K562 (cell line): ENCODE measurements at regions not wholly inside any gene's neighbourhood (a gene's known extent, or its start where the extent isn't known, plus 50 kb on each side); places are given as distances from the start of the nearest gene placed in this dataset.

ENCODE experiments used
- ATAC-seq: fragments of 200-7000 bp; cut with Tn5 transposase; 3 replicates; pipeline ENCODE4 v1.9.1; 2020; ENCODE audit warnings: moderate library complexity
- BruUV-seq: library from RNA; stranded (reverse); fragments of 400-500 nt; replicated peaks from 2 replicates; lab custom pipeline; 2021; lab: Mats Ljungman, UMichigan
- CTCF ChIA-PET: fragments of 300-600 bp; formaldehyde crosslinking; extraction: SDS; loops from one replicate; lab custom pipeline; 2021; ENCODE audit warnings: low intra/inter-chr PET ratio; lab: Yijun Ruan, JAX
- POLR2A ChIA-PET: fragments of 300-600, 350-650 bp; sonication (Branson Sonifier 250); formaldehyde crosslinking; extraction: SDS; loops from one replicate; lab custom pipeline; 2021; ENCODE audit warnings: antibody characterized with exemption, inconsistent platforms; lab: Yijun Ruan, JAX
- DNase-seq, 4 experiments: peaks; one replicate each; pipeline versions ENCODE4 v3.0.0 to v3.0.0-alpha.2; 2011 to 2018; ENCODE audit warnings: low spot score in 3 of 4, mixed read lengths in 3 of 4; ENCODE audit errors: extremely low read depth in 1 of 4
- FAIRE-seq: peaks from 2 replicates; lab custom pipeline; 2011; peaks lifted over from hg19 to GRCh38; lab: Jason Lieb, UNC
- H2AFZ ChIP-seq: 2 replicates; pipeline ENCODE4 v1.6.0; 2011; ENCODE audit warnings: low read depth, low read length, control low read depth, inconsistent platforms
- H3K27ac ChIP-seq: fragments of 200-600 bp; 3 replicates; pipeline ENCODE4 v1.8.0; 2011; ENCODE audit warnings: low read depth, mild to moderate bottlenecking, control low read depth, inconsistent platforms, low read length, moderate library complexity, mixed read lengths; ENCODE audit errors: extremely low read depth
- H3K27me3 ChIP-seq, 2 experiments: fragments of 300-600 bp in 1 of 2; 2 replicates in 1 of 2; 3 replicates in 1 of 2; pipeline versions ENCODE4 v1.6.0 to v1.8.0; 2011; ENCODE audit warnings: inconsistent platforms in 2 of 2, low read length in 2 of 2, mild to moderate bottlenecking in 1 of 2, mixed read lengths in 1 of 2, moderate library complexity in 1 of 2; ENCODE audit not compliant: control insufficient read depth in 2 of 2, insufficient read depth in 2 of 2
- H3K36me3 ChIP-seq: fragments of 300-600 bp; 3 replicates; pipeline ENCODE4 v1.8.0; 2011; ENCODE audit warnings: mild to moderate bottlenecking, low read length, inconsistent platforms; ENCODE audit not compliant: control insufficient read depth, insufficient read depth
- H3K4me1 ChIP-seq, 2 experiments: fragments of 200-600 bp in 1 of 2; replicated peaks in 1 of 2; 2 replicates in 1 of 2; 3 replicates in 1 of 2; pipeline versions ENCODE4 v1.5.1 to v1.8.0; 2011; ENCODE audit warnings: inconsistent platforms in 2 of 2, low read length in 2 of 2, mild to moderate bottlenecking in 1 of 2, mixed read lengths in 1 of 2, moderate library complexity in 1 of 2; ENCODE audit not compliant: control insufficient read depth in 2 of 2, insufficient read depth in 2 of 2
- H3K4me2 ChIP-seq: 2 replicates; pipeline ENCODE4 v1.6.1; 2011; ENCODE audit warnings: low read length, control low read depth, inconsistent platforms, mixed read lengths; ENCODE audit not compliant: insufficient read depth
- H3K4me3 ChIP-seq: fragments of 200-600 bp; sonication (generic), shearing (Covaris generic); 2 replicates; pipeline ENCODE4 v1.5.1; 2016; ENCODE audit warnings: control low read depth, inconsistent platforms
- H3K79me2 ChIP-seq: fragments of 200-600 bp; 3 replicates; pipeline ENCODE4 v1.8.0; 2011; ENCODE audit warnings: low read length, inconsistent platforms; ENCODE audit not compliant: control insufficient read depth, insufficient read depth
- H3K9ac ChIP-seq, 2 experiments: 2 replicates each; pipeline versions ENCODE4 v1.6.0 to v1.6.1; 2011; ENCODE audit warnings: low read depth in 2 of 2, low read length in 2 of 2, control low read depth in 1 of 2, inconsistent platforms in 1 of 2, mild to moderate bottlenecking in 1 of 2, mixed read lengths in 1 of 2; ENCODE audit not compliant: insufficient read depth in 1 of 2
- H3K9me1 ChIP-seq: one replicate; pipeline ENCODE4 v1.6.0; 2011; ENCODE audit warnings: inconsistent platforms, mild to moderate bottlenecking, low read length, moderate library complexity; ENCODE audit not compliant: control insufficient read depth, insufficient read depth
- H3K9me3 ChIP-seq: replicated peaks from 2 replicates; pipeline ENCODE4 v1.5.1; 2011; ENCODE audit warnings: low read depth, low read length, inconsistent platforms; ENCODE audit not compliant: control insufficient read depth, insufficient read depth
- H4K20me1 ChIP-seq: replicated peaks from 2 replicates; pipeline ENCODE4 v1.6.1; 2011; ENCODE audit warnings: low read length, inconsistent platforms, mixed read lengths; ENCODE audit not compliant: control insufficient read depth, insufficient read depth
- CBX3 ChIP-seq, 2 experiments: IDR thresholded peaks; 1 replicate in 1 of 2; 2 replicates in 1 of 2; pipeline ENCODE4 v1.6.1; 2012; ENCODE audit warnings: inconsistent platforms in 2 of 2, low read length in 2 of 2, borderline replicate concordance in 1 of 2, control low read depth in 1 of 2
- FOXJ2 ChIP-seq: fragments of 200-800 bp; sonication (Bioruptor generic); IDR thresholded peaks from 2 replicates; pipeline ENCODE4 v1.6.1; 2016; ENCODE audit warnings: missing genetic modification characterization, missing compliant biosample characterization
- GATAD2B ChIP-seq: fragments of 450-650 bp; IDR thresholded peaks from 2 replicates; pipeline ENCODE4 v1.6.1; 2017; ENCODE audit warnings: mild to moderate bottlenecking, borderline replicate concordance
- MECOM ChIP-seq: fragments of 250-450 bp; sonication (Bioruptor Pico); IDR thresholded peaks from 2 replicates; pipeline ENCODE4 v1.8.0; 2022; ENCODE audit warnings: inconsistent platforms
- SMAD1 ChIP-seq: fragments of 150-350 bp; IDR thresholded peaks from 2 replicates; pipeline ENCODE4 v1.6.1; 2014; ENCODE audit warnings: low read length, low read depth; ENCODE audit not compliant: partially characterized antibody
- SNIP1 ChIP-seq: fragments of 450-650 bp; IDR thresholded peaks from 2 replicates; pipeline ENCODE4 v1.7.1; 2017; ENCODE audit warnings: low read depth, mild to moderate bottlenecking
- ZNF431 ChIP-seq: sonication (generic); formaldehyde crosslinking; IDR thresholded peaks from 2 replicates; pipeline ENCODE4 v1.8.0; 2022; ENCODE audit warnings: mild to moderate bottlenecking, missing genetic modification reagents
- WGBS: fragments of 100-300 bp; shearing (Covaris generic); methylation state at CpG from one replicate; pipeline ENCODE4 v1.1.6; 2016; ENCODE audit warnings: low coverage, mixed read lengths; ENCODE audit not compliant: insufficient coverage; ENCODE audit errors: missing lambda C conversion rate; 5-methylcytosine and 5-hydroxymethylcytosine counted together
- in situ Hi-C: fragments of 300-500 bp; cut with MboI; formaldehyde crosslinking; loops from 4 replicates; pipeline ENCODE4 v1.15.0; 2018; ENCODE audit warnings: inconsistent platforms, mixed read lengths
- intact Hi-C: fragments of 100-400 bp; cut with micrococcal nuclease; formaldehyde crosslinking; loops from 2 replicates; pipeline ENCODE4 v1.14.2; 2022
- TF ChIP-seq, protein P1 (sequence below): fragments of 150-350 bp; conservative IDR thresholded peaks from 2 replicates; pipeline ENCODE4 v1.6.1; 2014; ENCODE audit warnings: low read length
- TF ChIP-seq, protein P2 (sequence below): fragments of 450-650 bp; IDR thresholded peaks from 2 replicates; pipeline ENCODE4 v1.7.1; 2018; ENCODE audit warnings: mild to moderate bottlenecking, low read depth; ENCODE audit not compliant: partially characterized antibody
- TF ChIP-seq, protein P3 (sequence below): fragments of 250-450 bp; sonication (Bioruptor Pico); IDR thresholded peaks from 2 replicates; pipeline ENCODE4 v1.4.0; 2020; ENCODE audit warnings: mild to moderate bottlenecking

DNA sequence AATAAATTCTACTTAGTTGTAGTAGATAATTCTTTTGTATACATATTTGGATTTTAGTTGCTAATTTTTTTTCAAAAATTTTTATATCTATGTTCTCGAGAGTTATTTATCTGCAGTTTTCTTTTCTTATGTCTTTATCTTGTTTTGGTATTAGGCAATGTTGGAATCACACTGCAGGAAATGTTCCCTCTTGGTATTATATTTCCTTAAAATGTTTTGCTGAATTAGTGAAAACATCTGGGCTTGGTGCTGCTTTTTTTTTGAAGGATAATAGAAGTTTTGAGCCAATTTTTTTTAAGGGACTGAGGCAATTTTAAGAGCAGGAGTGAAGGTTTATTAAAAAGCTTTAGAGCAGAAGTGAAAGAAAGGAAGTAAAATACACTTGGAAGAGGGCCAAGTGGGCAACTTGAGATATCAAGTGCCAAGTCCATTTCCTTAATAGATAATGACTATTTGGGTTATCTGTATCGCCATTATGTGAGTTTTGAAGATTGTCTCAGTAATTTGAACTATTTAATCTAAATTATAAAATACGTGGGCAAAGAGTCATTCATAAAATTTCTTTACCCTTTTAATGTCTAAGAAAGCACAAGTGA lies 1390.1 kb upstream of the CDH8 start:
- H4K20me1 ChIP-seq = no peaks in the 10 kb centered on the region
- POLR2A ChIA-PET = no interaction called here
- no peaks in the 10 kb centered on the region for H3K4me1 ChIP-seq
- H2AFZ ChIP-seq = no peak overlapping the region
- H3K4me2 ChIP-seq = no peak overlapping the region
- no peaks in the 10 kb centered on the region for H3K9me1 ChIP-seq
- no peak overlapping the region for H3K9ac ChIP-seq
- no peak overlapping the region for H3K4me3 ChIP-seq
- no peaks in the 10 kb centered on the region for H3K27me3 ChIP-seq
- H3K79me2 ChIP-seq = no peaks in the 10 kb centered on the region
- no peaks in the 10 kb centered on the region for H3K9me3 ChIP-seq
- ATAC-seq (no peak), DNase-seq (no peak), FAIRE-seq (no peak)
- TF ChIP-seq, protein P1, sequence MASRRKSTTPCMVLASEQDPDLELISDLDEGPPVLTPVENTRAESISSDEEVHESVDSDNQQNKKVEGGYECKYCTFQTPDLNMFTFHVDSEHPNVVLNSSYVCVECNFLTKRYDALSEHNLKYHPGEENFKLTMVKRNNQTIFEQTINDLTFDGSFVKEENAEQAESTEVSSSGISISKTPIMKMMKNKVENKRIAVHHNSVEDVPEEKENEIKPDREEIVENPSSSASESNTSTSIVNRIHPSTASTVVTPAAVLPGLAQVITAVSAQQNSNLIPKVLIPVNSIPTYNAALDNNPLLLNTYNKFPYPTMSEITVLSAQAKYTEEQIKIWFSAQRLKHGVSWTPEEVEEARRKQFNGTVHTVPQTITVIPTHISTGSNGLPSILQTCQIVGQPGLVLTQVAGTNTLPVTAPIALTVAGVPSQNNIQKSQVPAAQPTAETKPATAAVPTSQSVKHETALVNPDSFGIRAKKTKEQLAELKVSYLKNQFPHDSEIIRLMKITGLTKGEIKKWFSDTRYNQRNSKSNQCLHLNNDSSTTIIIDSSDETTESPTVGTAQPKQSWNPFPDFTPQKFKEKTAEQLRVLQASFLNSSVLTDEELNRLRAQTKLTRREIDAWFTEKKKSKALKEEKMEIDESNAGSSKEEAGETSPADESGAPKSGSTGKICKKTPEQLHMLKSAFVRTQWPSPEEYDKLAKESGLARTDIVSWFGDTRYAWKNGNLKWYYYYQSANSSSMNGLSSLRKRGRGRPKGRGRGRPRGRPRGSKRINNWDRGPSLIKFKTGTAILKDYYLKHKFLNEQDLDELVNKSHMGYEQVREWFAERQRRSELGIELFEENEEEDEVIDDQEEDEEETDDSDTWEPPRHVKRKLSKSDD = no peak
- TF ChIP-seq CBX3 (IDR thresholded peaks at IDR 0.05; ENCODE audit: borderline replicate concordance in 1 of 2, low read length in 2 of 2) = no peak
- TF ChIP-seq SNIP1 = no peak
- no peak for TF ChIP-seq MECOM (CRISPR knock-in tag)
- no peak for TF ChIP-seq FOXJ2 (tag)
- TF ChIP-seq, protein P2, sequence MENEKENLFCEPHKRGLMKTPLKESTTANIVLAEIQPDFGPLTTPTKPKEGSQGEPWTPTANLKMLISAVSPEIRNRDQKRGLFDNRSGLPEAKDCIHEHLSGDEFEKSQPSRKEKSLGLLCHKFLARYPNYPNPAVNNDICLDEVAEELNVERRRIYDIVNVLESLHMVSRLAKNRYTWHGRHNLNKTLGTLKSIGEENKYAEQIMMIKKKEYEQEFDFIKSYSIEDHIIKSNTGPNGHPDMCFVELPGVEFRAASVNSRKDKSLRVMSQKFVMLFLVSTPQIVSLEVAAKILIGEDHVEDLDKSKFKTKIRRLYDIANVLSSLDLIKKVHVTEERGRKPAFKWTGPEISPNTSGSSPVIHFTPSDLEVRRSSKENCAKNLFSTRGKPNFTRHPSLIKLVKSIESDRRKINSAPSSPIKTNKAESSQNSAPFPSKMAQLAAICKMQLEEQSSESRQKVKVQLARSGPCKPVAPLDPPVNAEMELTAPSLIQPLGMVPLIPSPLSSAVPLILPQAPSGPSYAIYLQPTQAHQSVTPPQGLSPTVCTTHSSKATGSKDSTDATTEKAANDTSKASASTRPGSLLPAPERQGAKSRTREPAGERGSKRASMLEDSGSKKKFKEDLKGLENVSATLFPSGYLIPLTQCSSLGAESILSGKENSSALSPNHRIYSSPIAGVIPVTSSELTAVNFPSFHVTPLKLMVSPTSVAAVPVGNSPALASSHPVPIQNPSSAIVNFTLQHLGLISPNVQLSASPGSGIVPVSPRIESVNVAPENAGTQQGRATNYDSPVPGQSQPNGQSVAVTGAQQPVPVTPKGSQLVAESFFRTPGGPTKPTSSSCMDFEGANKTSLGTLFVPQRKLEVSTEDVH = no peak
- TF ChIP-seq, protein P3, sequence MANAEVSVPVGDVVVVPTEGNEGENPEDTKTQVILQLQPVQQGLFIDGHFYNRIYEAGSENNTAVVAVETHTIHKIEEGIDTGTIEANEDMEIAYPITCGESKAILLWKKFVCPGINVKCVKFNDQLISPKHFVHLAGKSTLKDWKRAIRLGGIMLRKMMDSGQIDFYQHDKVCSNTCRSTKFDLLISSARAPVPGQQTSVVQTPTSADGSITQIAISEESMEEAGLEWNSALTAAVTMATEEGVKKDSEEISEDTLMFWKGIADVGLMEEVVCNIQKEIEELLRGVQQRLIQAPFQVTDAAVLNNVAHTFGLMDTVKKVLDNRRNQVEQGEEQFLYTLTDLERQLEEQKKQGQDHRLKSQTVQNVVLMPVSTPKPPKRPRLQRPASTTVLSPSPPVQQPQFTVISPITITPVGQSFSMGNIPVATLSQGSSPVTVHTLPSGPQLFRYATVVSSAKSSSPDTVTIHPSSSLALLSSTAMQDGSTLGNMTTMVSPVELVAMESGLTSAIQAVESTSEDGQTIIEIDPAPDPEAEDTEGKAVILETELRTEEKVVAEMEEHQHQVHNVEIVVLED = no peak
- TF ChIP-seq GATAD2B = no peak
- no peak for TF ChIP-seq SMAD1
- no peak for TF ChIP-seq ZNF431 (CRISPR knock-in tag)
- no TSS peak for BruUV-seq
- intact Hi-C loops = no loop called here
- no peak overlapping the region for H3K27ac ChIP-seq
- 0% methylated on average over 3 of the region's 3 CpGs for WGBS
- CTCF ChIA-PET = no interaction called here
- in situ Hi-C loops = no loop called here
- no peaks in the 10 kb centered on the region for H3K36me3 ChIP-seq
